HG02938 (cell line): ENCODE measurements at regions not wholly inside any gene's neighbourhood (a gene's known extent, or its start where the extent isn't known, plus 50 kb on each side); places are given as distances from the start of the nearest gene placed in this dataset.

Experiments used
- ATAC-seq: cut with Tn5 transposase; IDR thresholded peaks from one replicate; pipeline ENCODE4 v1.9.1; 2021; ENCODE audit warnings: mild to moderate bottlenecking, moderate library complexity; ENCODE audit not compliant: unreplicated experiment

- ATAC-seq, result no peak
These were observed 362.0 kb upstream of the NFE2L3 start for GRCh38 chr7:25789701-25790640.

DNA sequence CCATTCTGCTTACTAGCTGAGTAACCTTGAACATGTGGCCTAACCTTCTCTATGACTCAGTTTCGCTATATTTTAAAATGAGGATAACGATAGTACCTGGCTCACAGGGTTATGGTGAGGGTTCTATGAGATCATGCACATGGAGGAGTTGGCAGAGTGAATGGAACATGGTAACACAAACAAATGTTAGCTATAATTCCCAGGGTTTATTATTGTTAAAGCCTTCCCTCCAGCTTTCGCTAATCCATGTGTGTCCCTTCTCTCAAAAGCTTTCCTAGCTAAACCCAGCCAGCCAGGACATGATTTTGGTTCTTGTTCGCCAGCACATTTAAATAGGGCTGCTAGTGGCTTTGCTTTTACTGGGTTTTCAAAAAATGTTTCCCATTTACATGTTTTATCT, 361.0 kb upstream of the NFE2L3 start:
- ATAC-seq, result no peak

- no peak for ATAC-seq
These were observed 359.4 kb upstream of the NFE2L3 start for GRCh38 chr7:25792586-25792985.

DNA sequence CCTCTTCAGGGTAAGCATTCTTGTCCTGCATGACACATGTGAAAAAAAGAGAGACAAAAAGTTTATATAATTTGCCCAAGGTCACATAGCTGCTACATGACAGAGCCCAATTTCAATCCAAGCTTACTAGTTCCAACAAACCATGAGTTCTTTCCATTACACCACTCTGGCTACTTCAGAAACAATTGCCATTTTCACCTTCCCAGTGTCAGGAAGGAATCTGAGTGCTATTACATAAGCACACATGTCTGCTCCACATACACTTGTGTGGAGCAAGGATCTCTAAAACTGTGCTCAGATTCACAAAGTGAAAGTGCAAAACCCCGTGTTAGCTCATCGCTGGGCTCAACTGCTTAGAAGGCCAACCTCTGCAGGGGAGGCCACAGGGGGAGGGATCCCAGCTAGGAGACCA, 356.2 kb upstream of the NFE2L3 start:
- no peak for ATAC-seq

DNA sequence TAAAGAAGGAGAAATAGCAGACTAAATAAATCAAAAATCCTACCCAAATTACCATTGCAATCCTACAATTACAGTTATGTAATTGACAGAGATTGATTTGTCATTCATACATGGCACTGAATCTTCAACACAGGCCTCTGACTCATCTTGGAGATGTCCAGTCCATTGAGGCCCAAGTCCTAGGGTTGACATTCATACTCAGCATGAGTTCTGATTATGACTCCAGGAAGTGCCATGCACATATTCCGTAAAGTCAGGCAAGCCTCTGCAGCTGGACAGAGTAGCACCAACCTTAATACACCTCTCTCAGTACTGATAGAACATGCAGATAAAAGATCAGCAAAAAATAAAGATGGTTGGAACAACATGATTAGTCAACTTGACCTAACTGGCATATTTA, 353.7 kb upstream of the NFE2L3 start:
- ATAC-seq, result no peak

- no peak for ATAC-seq
These were observed 350.8 kb upstream of the NFE2L3 start for GRCh38 chr7:25801214-25801613.

DNA sequence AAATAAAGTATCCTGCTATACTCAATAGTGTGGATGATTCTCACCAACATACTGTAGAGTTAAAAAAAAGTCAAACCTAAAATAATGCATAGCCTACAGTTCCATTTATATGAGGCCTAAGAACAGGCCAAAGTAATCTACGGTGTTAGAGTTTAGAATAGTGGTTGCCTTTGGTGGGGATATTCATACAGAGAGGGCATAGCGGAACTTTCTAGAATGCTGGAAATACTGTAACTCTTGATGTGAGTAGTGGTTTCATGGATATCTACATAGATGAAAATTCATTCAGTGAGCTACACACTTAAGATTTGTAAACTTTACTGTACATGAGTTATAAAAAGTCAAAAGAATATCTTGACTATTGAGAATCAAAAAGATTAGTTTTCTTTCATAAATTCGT, 349.9 kb upstream of the NFE2L3 start:
- ATAC-seq, result no peak

DNA sequence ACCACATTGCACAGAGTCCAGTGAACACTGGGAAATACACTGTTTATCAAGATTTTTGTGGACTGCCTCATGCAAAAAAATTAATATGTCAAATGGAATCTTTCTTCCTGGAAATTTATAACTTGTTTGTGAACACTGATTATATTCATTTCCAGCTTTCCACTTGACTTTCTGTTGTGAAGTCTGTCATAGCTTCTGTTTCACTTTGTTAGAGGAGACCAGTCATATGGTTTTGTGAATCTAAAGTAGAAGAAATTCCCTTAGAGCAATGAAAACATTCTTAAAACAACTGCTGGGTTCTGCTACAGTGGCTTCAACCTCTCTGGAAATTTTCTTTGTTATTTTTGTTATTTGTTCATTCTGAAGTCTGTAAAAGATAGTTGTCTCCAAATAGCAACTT, 349.5 kb upstream of the NFE2L3 start:
- ATAC-seq, result no peak

DNA sequence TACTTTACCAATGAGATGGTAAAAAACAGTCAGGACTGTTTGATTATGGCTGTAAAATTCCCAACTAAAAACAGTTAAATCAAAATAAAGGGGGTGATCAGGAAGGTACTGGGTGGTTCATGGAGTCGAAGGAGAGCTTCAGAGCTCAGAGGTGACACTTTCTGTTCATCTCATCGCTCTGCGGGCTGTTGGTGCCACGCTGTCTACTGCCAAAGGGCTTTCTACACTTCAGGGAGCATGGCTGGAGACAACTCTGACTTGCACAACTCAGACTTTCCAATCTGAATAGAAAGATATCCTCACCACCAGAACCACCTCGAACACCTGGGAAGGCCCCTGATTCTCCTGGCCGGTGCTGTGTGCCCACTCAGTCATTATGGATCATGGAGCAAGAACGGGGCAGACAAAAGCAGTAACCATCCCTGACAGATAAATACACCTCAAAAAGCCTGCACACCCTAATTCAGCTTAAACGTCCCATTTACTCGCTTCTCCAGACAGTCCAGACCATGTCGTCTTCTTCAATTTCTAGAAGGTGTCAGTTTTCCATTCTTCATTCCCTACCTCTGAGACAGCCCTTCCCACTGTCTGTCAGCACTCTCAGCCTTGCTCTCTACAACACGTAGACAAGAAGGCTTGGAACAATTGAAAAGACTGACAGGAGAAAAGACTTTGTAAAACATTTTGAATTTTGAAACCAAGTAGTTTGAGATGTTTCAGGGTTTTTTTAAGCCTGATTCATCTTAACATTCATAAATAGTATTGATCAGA, 348.7 kb upstream of the NFE2L3 start:
- no peak for ATAC-seq

DNA sequence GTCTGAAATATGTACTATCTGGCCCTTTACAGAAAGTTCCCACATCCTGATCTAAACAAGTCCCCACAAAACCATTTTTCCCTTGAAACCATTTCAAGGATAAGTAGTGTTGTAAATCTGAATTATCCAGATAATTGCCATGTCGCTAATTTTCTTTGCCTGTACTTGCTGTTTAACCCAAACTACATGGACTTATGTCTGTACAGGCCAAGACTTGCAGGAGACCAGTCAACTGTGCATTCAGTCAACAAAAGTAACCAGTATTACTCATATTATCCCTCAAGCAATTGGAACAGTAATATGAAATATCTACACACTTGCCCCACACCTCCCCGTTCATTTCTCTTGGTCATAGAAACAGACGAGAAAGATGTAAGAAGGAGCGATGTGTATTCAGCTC, 347.8 kb upstream of the NFE2L3 start:
- ATAC-seq, result no peak

- no peak for ATAC-seq
These were observed 346.8 kb upstream of the NFE2L3 start for GRCh38 chr7:25805027-25805687.

- ATAC-seq, result no peak
These were observed 344.8 kb upstream of the NFE2L3 start for GRCh38 chr7:25807086-25807611.

GRCh38 chr7:25809441-25809840, 342.6 kb upstream of the NFE2L3 start:
- no peak for ATAC-seq

DNA sequence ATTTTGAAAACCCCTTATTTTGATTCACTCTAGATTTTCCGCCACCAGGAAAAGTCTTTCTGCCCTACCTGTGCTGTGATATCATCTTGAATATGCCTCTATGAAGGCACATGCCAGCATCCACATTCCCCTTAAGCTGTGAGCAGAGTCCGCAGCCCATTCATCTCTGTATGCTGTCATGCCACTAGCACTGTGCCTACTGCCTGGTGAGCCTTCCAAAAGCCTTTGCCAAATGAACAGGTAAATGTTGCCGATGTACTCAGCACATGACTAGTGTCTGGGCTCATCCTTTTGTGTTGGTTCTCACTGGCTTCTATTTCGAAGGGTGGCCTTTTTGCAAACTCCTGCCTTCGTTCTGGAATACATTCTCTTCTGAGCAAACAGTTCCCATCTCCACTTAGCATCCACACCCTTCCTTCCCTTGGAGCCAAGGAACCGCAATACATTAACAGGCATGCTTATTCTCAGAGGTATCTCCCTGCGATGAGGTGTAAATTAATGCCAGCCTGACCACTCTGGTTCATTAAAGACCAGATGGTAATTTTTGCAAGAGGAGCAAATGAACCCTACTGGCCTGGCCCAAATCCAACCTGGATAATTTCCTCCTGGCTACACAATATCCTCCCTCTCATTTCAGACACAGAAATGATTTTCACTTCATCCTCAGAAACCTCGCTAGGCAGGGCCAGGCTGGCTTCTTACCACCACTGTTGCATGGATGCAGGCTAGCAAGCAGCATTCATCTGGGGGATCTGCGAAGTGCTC, 339.7 kb upstream of the NFE2L3 start:
- ATAC-seq, result no peak

DNA sequence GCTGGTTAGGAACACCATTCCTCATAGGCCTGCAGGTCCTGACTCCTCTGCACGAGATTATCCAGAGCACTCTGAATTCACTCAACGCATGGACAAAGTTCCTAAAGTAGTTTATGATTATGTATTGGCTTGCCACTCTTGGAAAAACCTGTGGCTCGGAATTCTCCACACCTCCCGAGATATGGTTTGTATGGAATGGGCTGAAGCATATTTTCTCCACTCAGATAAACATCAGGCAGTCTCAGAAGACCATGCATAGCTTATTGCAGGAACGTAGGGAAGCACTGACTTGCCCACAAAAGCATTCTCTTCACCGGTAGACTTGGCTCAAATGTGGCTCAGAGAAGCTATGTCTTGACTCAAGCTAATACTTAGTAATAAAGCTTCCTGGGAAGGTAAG, 338.6 kb upstream of the NFE2L3 start:
- no peak for ATAC-seq

GRCh38 chr7:25815711-25816110, 336.3 kb upstream of the NFE2L3 start:
- no peak for ATAC-seq

GRCh38 chr7:25820432-25821040, 331.5 kb upstream of the NFE2L3 start:
- no peak for ATAC-seq

DNA sequence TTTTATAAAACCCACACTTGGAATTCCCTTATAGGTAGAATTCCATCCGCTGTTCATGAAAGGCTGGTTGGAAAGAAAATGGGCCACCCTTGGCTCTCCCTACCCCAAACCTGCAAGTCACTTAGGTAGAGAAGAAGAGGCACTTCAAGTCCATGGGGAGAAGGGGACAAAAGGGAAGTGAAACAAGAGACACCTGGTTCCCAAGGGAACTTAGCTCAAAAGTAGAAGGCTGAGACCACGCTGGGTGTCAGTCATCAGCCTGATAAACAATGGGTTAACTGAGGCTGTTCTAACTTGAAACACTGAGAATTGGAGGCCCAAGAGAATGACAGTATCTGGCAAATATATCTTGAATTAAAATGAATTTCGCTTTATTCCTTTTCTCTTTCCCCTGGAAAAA, 330.8 kb upstream of the NFE2L3 start:
- ATAC-seq, result no peak

- no peak for ATAC-seq
These were observed 329.2 kb upstream of the NFE2L3 start for GRCh38 chr7:25822823-25823222.

DNA sequence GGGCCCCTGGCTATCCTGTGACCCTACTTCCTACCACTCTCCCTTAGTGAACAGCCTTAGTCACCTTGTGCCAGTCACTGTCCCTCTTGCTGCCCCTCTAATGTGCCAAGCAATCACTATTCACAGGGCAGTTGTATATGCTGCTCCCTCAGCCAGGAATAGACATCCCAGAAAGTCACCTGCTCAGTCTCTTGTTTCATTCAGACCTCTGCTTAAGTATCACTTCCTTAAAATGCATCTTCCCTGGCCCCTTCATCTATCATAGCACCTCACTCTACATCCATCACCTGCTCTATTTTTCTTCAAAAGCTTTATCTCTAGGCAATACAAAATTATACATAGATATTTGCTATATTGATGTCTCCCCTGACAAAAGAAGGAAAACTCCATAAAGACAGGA, 328.4 kb upstream of the NFE2L3 start:
- no peak for ATAC-seq
